ENCODE measurements at regions not wholly inside any gene's neighbourhood (a gene's known extent, or its start where the extent isn't known, plus 50 kb on each side); places are given as distances from the start of the nearest gene placed in this dataset.

GRCh38 chr9:89978185-89978584, 373.4 kb downstream of the GADD45G start:
- Histone ChIP-seq H3K4me3 (ENCODE audit: low read depth, low read length) (no peak overlapping the region), H3K27me3 (peaks cover 10% of the 10 kb centered on the region; the same call in 1 of the 2 replicates), H3K36me3 (no peaks in the 10 kb centered on the region), H3K9me3 (no peaks in the 10 kb centered on the region), H3K4me1 (no peaks in the 10 kb centered on the region)
- no peak for DNase-seq
- TF ChIP-seq, protein P1, sequence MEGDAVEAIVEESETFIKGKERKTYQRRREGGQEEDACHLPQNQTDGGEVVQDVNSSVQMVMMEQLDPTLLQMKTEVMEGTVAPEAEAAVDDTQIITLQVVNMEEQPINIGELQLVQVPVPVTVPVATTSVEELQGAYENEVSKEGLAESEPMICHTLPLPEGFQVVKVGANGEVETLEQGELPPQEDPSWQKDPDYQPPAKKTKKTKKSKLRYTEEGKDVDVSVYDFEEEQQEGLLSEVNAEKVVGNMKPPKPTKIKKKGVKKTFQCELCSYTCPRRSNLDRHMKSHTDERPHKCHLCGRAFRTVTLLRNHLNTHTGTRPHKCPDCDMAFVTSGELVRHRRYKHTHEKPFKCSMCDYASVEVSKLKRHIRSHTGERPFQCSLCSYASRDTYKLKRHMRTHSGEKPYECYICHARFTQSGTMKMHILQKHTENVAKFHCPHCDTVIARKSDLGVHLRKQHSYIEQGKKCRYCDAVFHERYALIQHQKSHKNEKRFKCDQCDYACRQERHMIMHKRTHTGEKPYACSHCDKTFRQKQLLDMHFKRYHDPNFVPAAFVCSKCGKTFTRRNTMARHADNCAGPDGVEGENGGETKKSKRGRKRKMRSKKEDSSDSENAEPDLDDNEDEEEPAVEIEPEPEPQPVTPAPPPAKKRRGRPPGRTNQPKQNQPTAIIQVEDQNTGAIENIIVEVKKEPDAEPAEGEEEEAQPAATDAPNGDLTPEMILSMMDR (IDR thresholded peaks at IDR 0.05; ENCODE audit: low read depth, low read length) = peak; percentile 48

DNA sequence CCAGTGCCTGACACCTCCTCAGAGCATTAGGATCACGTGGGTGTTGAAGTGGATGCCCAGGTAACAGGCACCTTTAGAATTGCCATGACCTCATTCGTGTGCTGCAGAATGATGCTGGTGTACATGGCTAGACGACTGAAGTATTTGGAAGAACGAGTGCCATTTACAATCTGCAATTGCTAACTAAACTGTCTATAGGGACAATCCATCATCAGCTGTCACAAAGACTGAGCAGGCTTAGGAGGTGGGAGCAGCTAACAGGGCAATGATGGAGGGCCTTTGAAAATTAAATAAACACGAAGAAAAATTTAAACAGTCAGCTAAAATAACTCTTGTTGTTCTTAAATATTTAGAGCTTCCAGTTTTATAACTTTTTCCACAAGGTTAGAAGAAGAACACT, 375.8 kb downstream of the GADD45G start:
- H3K27me3 ChIP-seq = peaks cover 10% of the 10 kb centered on the region; the same call in 1 of the 2 replicates
- TF ChIP-seq, protein P1 (IDR thresholded peaks at IDR 0.05; ENCODE audit: low read depth, low read length) = no peak
- no peaks in the 10 kb centered on the region for H3K9me3 ChIP-seq
- no peaks in the 10 kb centered on the region for H3K36me3 ChIP-seq
- no peak overlapping the region for H3K4me3 ChIP-seq (ENCODE audit: low read depth, low read length)
- H3K4me1 ChIP-seq = no peaks in the 10 kb centered on the region
- no peak for DNase-seq

GRCh38 chr9:89982016-89982415, 377.2 kb downstream of the GADD45G start:
- Histone ChIP-seq H3K9me3 (no peaks in the 10 kb centered on the region), H3K36me3 (no peaks in the 10 kb centered on the region), H3K4me1 (no peaks in the 10 kb centered on the region), H3K4me3 (ENCODE audit: low read depth, low read length) (no peak overlapping the region), H3K27me3 (peaks cover 10% of the 10 kb centered on the region; the same call in 1 of the 2 replicates)
- TF ChIP-seq, protein P1 (IDR thresholded peaks at IDR 0.05; ENCODE audit: low read depth, low read length) = no peak
- no peak for DNase-seq

GRCh38 chr9:89983411-89983810, 378.6 kb downstream of the GADD45G start:
- Histone ChIP-seq H3K9me3 (no peaks in the 10 kb centered on the region), H3K27me3 (peaks cover 7% of the 10 kb centered on the region; the same call in 1 of the 2 replicates), H3K4me1 (no peaks in the 10 kb centered on the region), H3K36me3 (no peaks in the 10 kb centered on the region), H3K4me3 (ENCODE audit: low read depth, low read length) (no peak overlapping the region)
- no peak for DNase-seq
- TF ChIP-seq, protein P1 (IDR thresholded peaks at IDR 0.05; ENCODE audit: low read depth, low read length) = no peak

- TF ChIP-seq, protein P1 (IDR thresholded peaks at IDR 0.05; ENCODE audit: low read depth, low read length) = no peak
- H3K4me3 ChIP-seq (ENCODE audit: low read depth, low read length) = no peak overlapping the region
- no peaks in the 10 kb centered on the region for H3K4me1 ChIP-seq
- no peak for DNase-seq
- H3K27me3 ChIP-seq = 0 out of 2 replicates have a peak, but pooled peaks cover 2% of the 10 kb centered on the region
- H3K9me3 ChIP-seq = no peaks in the 10 kb centered on the region
- H3K36me3 ChIP-seq = no peaks in the 10 kb centered on the region
Measured at GRCh38 chr9:89984214-89984613, 379.4 kb downstream of the GADD45G start.

DNA sequence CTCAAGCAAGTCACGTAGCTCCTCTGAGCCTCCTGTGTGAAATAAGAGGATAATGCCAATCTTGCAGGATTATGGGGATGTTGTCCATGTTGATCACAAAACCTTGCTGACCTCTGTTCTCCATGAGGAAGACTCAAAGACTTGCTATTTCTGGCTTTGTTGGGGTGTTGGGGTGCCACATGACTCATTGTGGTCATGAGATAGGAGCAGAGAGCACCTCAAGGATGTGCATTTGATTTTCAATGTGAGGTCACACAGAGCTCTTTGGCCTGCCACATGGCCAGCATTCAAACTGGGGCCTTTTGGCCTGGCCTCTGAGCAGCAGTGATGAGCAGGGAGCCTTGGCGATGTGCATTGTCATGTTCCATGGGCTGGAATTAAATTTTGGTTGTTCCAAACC, 380.3 kb downstream of the GADD45G start:
- H3K9me3 ChIP-seq = no peaks in the 10 kb centered on the region
- TF ChIP-seq, protein P1 (IDR thresholded peaks at IDR 0.05; ENCODE audit: low read depth, low read length) = no peak
- no peak for DNase-seq
- no peaks in the 10 kb centered on the region for H3K36me3 ChIP-seq
- H3K4me1 ChIP-seq = no peaks in the 10 kb centered on the region
- H3K4me3 ChIP-seq (ENCODE audit: low read depth, low read length) = no peak overlapping the region
- H3K27me3 ChIP-seq = 0 out of 2 replicates have a peak, but pooled peaks cover 2% of the 10 kb centered on the region
